IMR-90 (cell line): ENCODE measurements at regions not wholly inside any gene's neighbourhood (a gene's known extent, or its start where the extent isn't known, plus 50 kb on each side); places are given as distances from the start of the nearest gene placed in this dataset.

Source experiments
- ATAC-seq: fragments of 200-7000 bp; cut with Tn5 transposase; 2 replicates; pipeline ENCODE4 v1.9.1; 2020; ENCODE audit warnings: low read depth, mild to moderate bottlenecking, moderate library complexity
- BruUV-seq: library from RNA; stranded (reverse); fragments of 400-500 nt; replicated peaks from 2 replicates; lab custom pipeline; 2021; lab: Mats Ljungman, UMichigan
- CTCF ChIA-PET: fragments of 300-600 bp; formaldehyde crosslinking; extraction: SDS; loops from one replicate; lab custom pipeline; 2021; ENCODE audit warnings: antibody characterized with exemption; lab: Yijun Ruan, JAX
- POLR2A ChIA-PET: fragments of 300-600 bp; sonication (Branson Sonifier 250); formaldehyde crosslinking; loops from one replicate; lab custom pipeline; 2022; ENCODE audit warnings: antibody characterized with exemption; ENCODE audit not compliant: unreplicated experiment; lab: Charles Lee
- DNase-seq: peaks from one replicate; pipeline ENCODE4 v3.0.0; 2013
- H2AFZ ChIP-seq: replicated peaks from 2 replicates; pipeline ENCODE3; 2013; ENCODE audit warnings: low read length, mild to moderate bottlenecking; ENCODE audit not compliant: poor library complexity
- H2AK5ac ChIP-seq: 2 replicates; pipeline ENCODE4 v1.6.1; 2013; ENCODE audit warnings: low read depth, low read length, inconsistent platforms
- H2AK9ac ChIP-seq: replicated peaks from 2 replicates; pipeline ENCODE3; 2013; ENCODE audit warnings: mild to moderate bottlenecking, low read depth, low read length, moderate library complexity; ENCODE audit not compliant: poor library complexity
- H2BK120ac ChIP-seq: 2 replicates; pipeline ENCODE4 v1.6.1; 2013; ENCODE audit warnings: low read depth, low read length, inconsistent platforms
- H2BK15ac ChIP-seq: 3 replicates; pipeline ENCODE4 v1.6.1; 2013; ENCODE audit warnings: low read depth, low read length, inconsistent platforms
- H2BK20ac ChIP-seq: 2 replicates; pipeline ENCODE4 v1.6.1; 2013; ENCODE audit warnings: low read depth, mild to moderate bottlenecking, inconsistent platforms, low read length, moderate library complexity
- H2BK5ac ChIP-seq: 2 replicates; pipeline ENCODE4 v1.6.1; 2013; ENCODE audit warnings: mild to moderate bottlenecking, low read depth, low read length, inconsistent platforms; ENCODE audit not compliant: poor library complexity, severe bottlenecking
- H3K14ac ChIP-seq: replicated peaks from 2 replicates; pipeline ENCODE4 v1.6.1; 2013; ENCODE audit warnings: low read depth, low read length, inconsistent platforms
- H3K18ac ChIP-seq: 2 replicates; pipeline ENCODE4 v1.6.1; 2013; ENCODE audit warnings: low read depth, low read length, control low read depth
- H3K23ac ChIP-seq: 2 replicates; pipeline ENCODE4 v1.6.1; 2013; ENCODE audit warnings: low read depth, low read length, inconsistent platforms
- H3K27ac ChIP-seq: 2 replicates; pipeline ENCODE4 v1.5.1; 2013; ENCODE audit warnings: mild to moderate bottlenecking, control low read depth, low read length; ENCODE audit not compliant: insufficient read depth
- H3K27me3 ChIP-seq: 2 replicates; pipeline ENCODE4 v1.6.1; 2013; ENCODE audit warnings: low read length; ENCODE audit not compliant: control insufficient read depth, insufficient read depth
- H3K36me3 ChIP-seq: 2 replicates; pipeline ENCODE4 v1.6.1; 2013; ENCODE audit warnings: low read length, mixed read lengths; ENCODE audit not compliant: control insufficient read depth, insufficient read depth
- H3K4ac ChIP-seq: 2 replicates; pipeline ENCODE4 v1.6.1; 2013; ENCODE audit warnings: low read depth, low read length, inconsistent platforms
- H3K4me1 ChIP-seq: 2 replicates; pipeline ENCODE4 v1.6.1; 2013; ENCODE audit warnings: low read length, mixed read lengths; ENCODE audit not compliant: control insufficient read depth, insufficient read depth
- H3K4me2 ChIP-seq: 2 replicates; pipeline ENCODE4 v1.6.1; 2013; ENCODE audit warnings: low read depth, mild to moderate bottlenecking, control low read depth, low read length, moderate library complexity
- H3K4me3 ChIP-seq: 2 replicates; pipeline ENCODE4 v1.5.1; 2013; ENCODE audit warnings: low read depth, mild to moderate bottlenecking, control low read depth, low read length, moderate library complexity; ENCODE audit not compliant: insufficient read depth
- H3K56ac ChIP-seq: 2 replicates; pipeline ENCODE4 v1.6.1; 2013; ENCODE audit warnings: low read length, inconsistent platforms; ENCODE audit not compliant: insufficient read depth; ENCODE audit errors: extremely low read depth
- H3K79me1 ChIP-seq, 2 experiments: 2 replicates each; pipeline ENCODE4 v1.6.1; 2013; ENCODE audit warnings: low read length in 2 of 2, inconsistent platforms in 1 of 2, low read depth in 1 of 2
- H3K9ac ChIP-seq: 2 replicates; pipeline ENCODE4 v1.6.1; 2013; ENCODE audit warnings: low read depth, low read length, control low read depth
- H3K9me1 ChIP-seq: 2 replicates; pipeline ENCODE4 v1.6.1; 2013; ENCODE audit warnings: low read length, inconsistent platforms; ENCODE audit not compliant: insufficient read depth
- H3K9me3 ChIP-seq: 2 replicates; pipeline ENCODE4 v1.6.1; 2013; ENCODE audit warnings: low read length; ENCODE audit not compliant: control insufficient read depth, insufficient read depth
- H4K20me1 ChIP-seq: 2 replicates; pipeline ENCODE4 v1.6.1; 2013; ENCODE audit warnings: low read length, inconsistent platforms; ENCODE audit not compliant: insufficient read depth
- H4K5ac ChIP-seq: 2 replicates; pipeline ENCODE4 v1.6.1; 2013; ENCODE audit warnings: mild to moderate bottlenecking, low read depth, low read length, control low read depth
- H4K8ac ChIP-seq, 2 experiments: 2 replicates each; pipeline ENCODE4 v1.6.1; 2013; ENCODE audit warnings: low read depth in 2 of 2, low read length in 2 of 2, control low read depth in 1 of 2, inconsistent platforms in 1 of 2
- H4K91ac ChIP-seq: 2 replicates; pipeline ENCODE4 v1.6.1; 2013; ENCODE audit warnings: low read depth, low read length, inconsistent platforms; ENCODE audit not compliant: insufficient read depth
- BHLHE40 ChIP-seq: fragments of 150-350 bp; IDR thresholded peaks from 2 replicates; pipeline ENCODE4 v1.6.1; 2016; ENCODE audit warnings: mild to moderate bottlenecking, low read depth, low read length
- CEBPB ChIP-seq: IDR thresholded peaks from 2 replicates; pipeline ENCODE4 v1.6.1; 2012; ENCODE audit warnings: low read depth, low read length, improper control_type of control experiment
- CHD1 ChIP-seq: IDR thresholded peaks from 2 replicates; pipeline ENCODE4 v1.6.1; 2012; ENCODE audit warnings: low read depth, low read length, improper control_type of control experiment
- FOS ChIP-seq: fragments of 150-350 bp; IDR thresholded peaks from 2 replicates; pipeline ENCODE4 v1.6.1; 2016; ENCODE audit warnings: low read depth, low read length
- MAFK ChIP-seq: IDR thresholded peaks from 2 replicates; pipeline ENCODE4 v1.6.1; 2012; ENCODE audit warnings: low read depth, low read length, improper control_type of control experiment
- MAZ ChIP-seq: IDR thresholded peaks from 2 replicates; pipeline ENCODE4 v1.6.1; 2012; ENCODE audit warnings: low read depth, mild to moderate bottlenecking, low read length, improper control_type of control experiment, moderate library complexity, borderline replicate concordance
- MXI1 ChIP-seq: IDR thresholded peaks from 2 replicates; pipeline ENCODE4 v1.6.1; 2012; ENCODE audit warnings: low read depth, mild to moderate bottlenecking, low read length, moderate library complexity, borderline replicate concordance
- POLR2A ChIP-seq: IDR thresholded peaks from 2 replicates; pipeline ENCODE4 v1.6.1; 2012; ENCODE audit warnings: mild to moderate bottlenecking, low read depth, low read length
- RCOR1 ChIP-seq: IDR thresholded peaks from 2 replicates; pipeline ENCODE4 v1.6.1; 2012; ENCODE audit warnings: mild to moderate bottlenecking, low read length, improper control_type of control experiment; ENCODE audit not compliant: insufficient replicate concordance
- WGBS, 2 experiments: methylation state at CpG; one replicate each; pipeline versions ENCODE4 v1.1.5 to v1.1.7; 2013; ENCODE audit warnings: missing lambda C conversion rate in 2 of 2; ENCODE audit not compliant: insufficient read length in 1 of 2; ENCODE audit errors: extremely low coverage in 2 of 2; 5-methylcytosine and 5-hydroxymethylcytosine counted together
- dilution Hi-C: fragments of 300-500 bp; cut with HindIII; formaldehyde crosslinking; loops from one replicate; pipeline ENCODE4 v1.14.3; 2018; ENCODE audit warnings: low sequenced_read_pairs; ENCODE audit not compliant: unreplicated experiment
- in situ Hi-C: fragments of 300-500 bp; cut with MboI; formaldehyde crosslinking; loops from 3 replicates; pipeline ENCODE4 v1.14.3; 2019; ENCODE audit warnings: low sequenced_read_pairs, inconsistent platforms, mixed read lengths
- intact Hi-C: fragments of 100-400 bp; cut with micrococcal nuclease; formaldehyde crosslinking; loops from 2 replicates; pipeline ENCODE4 v1.10.0; 2022
- TF ChIP-seq, protein P1 (sequence below): fragments of 150-350 bp; IDR thresholded peaks from 2 replicates; pipeline ENCODE4 v1.6.1; 2017; ENCODE audit warnings: mild to moderate bottlenecking, antibody characterized with exemption, low read length, low read depth

DNA sequence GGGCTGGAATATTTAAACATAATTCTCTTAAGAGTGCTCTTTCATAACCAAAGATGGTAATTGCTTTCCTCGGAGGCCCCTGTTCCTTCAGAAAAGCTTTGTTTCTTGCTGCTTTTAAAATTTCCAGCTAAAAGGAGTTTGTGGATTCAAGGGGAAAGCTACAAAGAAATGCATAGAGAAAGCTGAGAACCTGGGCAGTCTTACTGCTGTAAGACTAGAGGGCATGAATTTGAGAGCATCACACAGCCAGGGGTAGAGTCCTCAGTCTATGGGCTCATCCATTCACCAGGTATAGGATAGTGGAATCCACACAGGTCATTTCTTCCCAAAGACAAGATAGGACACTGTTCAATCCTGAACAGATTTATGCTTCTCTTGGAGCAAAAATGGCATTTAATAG is 186.3 kb upstream of the PLD5 start:
- H3K4me3 ChIP-seq: no peak overlapping the region
- no peaks in the 10 kb centered on the region for H3K79me1 ChIP-seq
- H3K14ac ChIP-seq: no peak overlapping the region
- no peak overlapping the region for H4K5ac ChIP-seq
- peaks cover 21% of the 10 kb centered on the region for H3K9me3 ChIP-seq
- H4K20me1 ChIP-seq: no peaks in the 10 kb centered on the region
- H3K27me3 ChIP-seq: no peaks in the 10 kb centered on the region
- no TSS peak for BruUV-seq
- H3K18ac ChIP-seq: no peak overlapping the region
- H4K91ac ChIP-seq: no peak overlapping the region
- ATAC-seq (no peak), DNase-seq (no peak)
- ChIA-PET POLR2A (no interaction called here), CTCF (no interaction called here)
- H2AFZ ChIP-seq: no peak overlapping the region
- H3K4ac ChIP-seq: no peak overlapping the region
- H3K4me1 ChIP-seq: no peaks in the 10 kb centered on the region
- no peaks in the 10 kb centered on the region for H3K9me1 ChIP-seq
- intact Hi-C loops: no loop called here
- no peak overlapping the region for H4K8ac ChIP-seq
- TF ChIP-seq, protein P1, sequence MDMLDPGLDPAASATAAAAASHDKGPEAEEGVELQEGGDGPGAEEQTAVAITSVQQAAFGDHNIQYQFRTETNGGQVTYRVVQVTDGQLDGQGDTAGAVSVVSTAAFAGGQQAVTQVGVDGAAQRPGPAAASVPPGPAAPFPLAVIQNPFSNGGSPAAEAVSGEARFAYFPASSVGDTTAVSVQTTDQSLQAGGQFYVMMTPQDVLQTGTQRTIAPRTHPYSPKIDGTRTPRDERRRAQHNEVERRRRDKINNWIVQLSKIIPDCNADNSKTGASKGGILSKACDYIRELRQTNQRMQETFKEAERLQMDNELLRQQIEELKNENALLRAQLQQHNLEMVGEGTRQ: no peak
- TF ChIP-seq CHD1: no peak
- no peak for TF ChIP-seq POLR2A
- no peak for TF ChIP-seq RCOR1
- TF ChIP-seq MAFK: no peak
- TF ChIP-seq BHLHE40: no peak
- no peak for TF ChIP-seq MAZ
- TF ChIP-seq MXI1: no peak
- no peak for TF ChIP-seq CEBPB
- TF ChIP-seq FOS: no peak
- H3K36me3 ChIP-seq: no peaks in the 10 kb centered on the region
- H3K27ac ChIP-seq: no peak overlapping the region
- WGBS, 2 experiments: no CpG with 5 or more reads among the region's 1 CpG
- no peak overlapping the region for H2BK5ac ChIP-seq
- no peak overlapping the region for H2AK5ac ChIP-seq
- H3K56ac ChIP-seq: no peak overlapping the region
- H2BK120ac ChIP-seq: no peak overlapping the region
- no peak overlapping the region for H3K23ac ChIP-seq
- H2BK20ac ChIP-seq: no peak overlapping the region
- H3K4me2 ChIP-seq: no peak overlapping the region
- no peak overlapping the region for H2AK9ac ChIP-seq
- in situ Hi-C loops: no loop called here
- no peak overlapping the region for H3K9ac ChIP-seq
- H2BK15ac ChIP-seq: no peak overlapping the region
- dilution Hi-C loops: no loop called here
